ENCODE measurements at regions not wholly inside any gene's neighbourhood (a gene's known extent, or its start where the extent isn't known, plus 50 kb on each side); places are given as distances from the start of the nearest gene placed in this dataset.
"Not testable (repeated sequence)": the region's sequence is repeated elsewhere in the genome, so short reads cannot be mapped to it uniquely, and the experiment has no call there.

DNA sequence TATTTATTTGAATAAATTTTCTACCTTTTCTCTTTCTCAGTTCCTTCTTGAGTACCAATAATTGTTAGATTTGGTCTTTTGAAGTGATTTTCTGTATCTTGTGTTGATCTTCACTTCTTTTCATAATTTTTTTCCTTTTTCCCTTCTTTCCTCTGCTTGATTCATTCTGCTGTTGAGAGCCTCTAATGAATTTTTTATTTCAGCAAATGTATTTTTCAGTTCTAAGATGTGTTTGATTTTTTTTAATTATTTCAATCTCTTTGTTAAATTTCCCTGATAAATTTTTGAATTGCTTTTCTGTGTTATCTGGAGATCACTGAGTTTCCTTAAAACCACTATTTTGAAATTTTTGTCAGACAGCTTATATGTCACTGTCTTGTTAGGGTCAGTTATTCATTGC, 155.4 kb upstream of the IL15 start:
- Histone ChIP-seq H3K4me1 (ENCODE audit: control insufficient read depth, extremely low read depth, insufficient read depth, low read length) (no peaks in the 10 kb centered on the region), H3K4me3 (replicated peaks in 1 of 3; ENCODE audit: insufficient read depth in 1 of 3, low read depth in 1 of 3, low read length in 3 of 3) (no peak overlapping the region), H3K9ac (replicated peaks; ENCODE audit: extremely low read depth, insufficient read depth, low read length) (no peak overlapping the region), H3K9me3 (replicated peaks; ENCODE audit: control insufficient read depth, insufficient read depth, low read length) (no peaks in the 10 kb centered on the region), H3K9me1 (replicated peaks; ENCODE audit: control insufficient read depth, extremely low read depth, insufficient read depth, low read length) (no peaks in the 10 kb centered on the region), H3K79me2 (ENCODE audit: control insufficient read depth, insufficient read depth, low read length) (no peaks in the 10 kb centered on the region), H3K27ac (ENCODE audit: insufficient read depth, low read depth, low read length) (no peak overlapping the region), H3K36me3 (ENCODE audit: control insufficient read depth in 2 of 2, extremely low read depth in 1 of 2, insufficient read depth in 2 of 2, low read length in 2 of 2) (no peaks in the 10 kb centered on the region), H2AFZ (ENCODE audit: low read depth, low read length) (no peak overlapping the region), H4K20me1 (replicated peaks; ENCODE audit: control insufficient read depth, extremely low read depth, insufficient read depth, low read length) (no peaks in the 10 kb centered on the region), H3K27me3 (ENCODE audit: control insufficient read depth in 2 of 2, insufficient read depth in 2 of 2, low read length in 2 of 2) (no peaks in the 10 kb centered on the region), H3K4me2 (ENCODE audit: insufficient read depth, low read length) (no peak overlapping the region)
- intact Hi-C loops (cut with micrococcal nuclease), result no loop called here
- DNase-seq (ENCODE audit: low read depth, low spot score), result no peak
- dilution Hi-C loops (cut with MboI; ENCODE audit: extremely low pct_ligation_motif_present, low sequenced_read_pairs), result no loop called here
- no peak for TF ChIP-seq GATA2 (IDR thresholded peaks at IDR 0.05; ENCODE audit: insufficient read depth, insufficient read length, low read depth, low read length)
- TF ChIP-seq POLR2A (IDR thresholded peaks at IDR 0.05; ENCODE audit: low read depth, low read length), result no peak
- TF ChIP-seq MYC (IDR thresholded peaks at IDR 0.05; ENCODE audit: low read depth, low read length), result no peak
- TF ChIP-seq, protein P1, sequence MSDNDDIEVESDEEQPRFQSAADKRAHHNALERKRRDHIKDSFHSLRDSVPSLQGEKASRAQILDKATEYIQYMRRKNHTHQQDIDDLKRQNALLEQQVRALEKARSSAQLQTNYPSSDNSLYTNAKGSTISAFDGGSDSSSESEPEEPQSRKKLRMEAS (IDR thresholded peaks at IDR 0.05; ENCODE audit: insufficient read depth, insufficient read length), result no peak
- TF ChIP-seq EZH2 (IDR thresholded peaks at IDR 0.05; ENCODE audit: borderline replicate concordance, low read depth, low read length, severe bottlenecking), result no peak
- no peak for TF ChIP-seq JUN (IDR thresholded peaks at IDR 0.05; ENCODE audit: borderline replicate concordance, insufficient read depth, insufficient read length, low read depth)
- no peak for TF ChIP-seq POLR2AphosphoS5 (IDR thresholded peaks at IDR 0.05; ENCODE audit: insufficient read depth, low read depth, low read length)
- no peak for TF ChIP-seq FOS (IDR thresholded peaks at IDR 0.05; ENCODE audit: borderline replicate concordance, insufficient read depth, low read length)
- TF ChIP-seq, protein P2, sequence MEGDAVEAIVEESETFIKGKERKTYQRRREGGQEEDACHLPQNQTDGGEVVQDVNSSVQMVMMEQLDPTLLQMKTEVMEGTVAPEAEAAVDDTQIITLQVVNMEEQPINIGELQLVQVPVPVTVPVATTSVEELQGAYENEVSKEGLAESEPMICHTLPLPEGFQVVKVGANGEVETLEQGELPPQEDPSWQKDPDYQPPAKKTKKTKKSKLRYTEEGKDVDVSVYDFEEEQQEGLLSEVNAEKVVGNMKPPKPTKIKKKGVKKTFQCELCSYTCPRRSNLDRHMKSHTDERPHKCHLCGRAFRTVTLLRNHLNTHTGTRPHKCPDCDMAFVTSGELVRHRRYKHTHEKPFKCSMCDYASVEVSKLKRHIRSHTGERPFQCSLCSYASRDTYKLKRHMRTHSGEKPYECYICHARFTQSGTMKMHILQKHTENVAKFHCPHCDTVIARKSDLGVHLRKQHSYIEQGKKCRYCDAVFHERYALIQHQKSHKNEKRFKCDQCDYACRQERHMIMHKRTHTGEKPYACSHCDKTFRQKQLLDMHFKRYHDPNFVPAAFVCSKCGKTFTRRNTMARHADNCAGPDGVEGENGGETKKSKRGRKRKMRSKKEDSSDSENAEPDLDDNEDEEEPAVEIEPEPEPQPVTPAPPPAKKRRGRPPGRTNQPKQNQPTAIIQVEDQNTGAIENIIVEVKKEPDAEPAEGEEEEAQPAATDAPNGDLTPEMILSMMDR (IDR thresholded peaks at IDR 0.05; ENCODE audit: extremely low read depth in 1 of 2, insufficient read depth in 1 of 2, low read depth in 1 of 2, low read length in 2 of 2), result no peak
- no peak for FAIRE-seq
- BruUV-seq (replicated peaks), result no TSS peak
- POLR2A ChIA-PET, result no interaction called here
- CTCF ChIA-PET, result no interaction called here

DNA sequence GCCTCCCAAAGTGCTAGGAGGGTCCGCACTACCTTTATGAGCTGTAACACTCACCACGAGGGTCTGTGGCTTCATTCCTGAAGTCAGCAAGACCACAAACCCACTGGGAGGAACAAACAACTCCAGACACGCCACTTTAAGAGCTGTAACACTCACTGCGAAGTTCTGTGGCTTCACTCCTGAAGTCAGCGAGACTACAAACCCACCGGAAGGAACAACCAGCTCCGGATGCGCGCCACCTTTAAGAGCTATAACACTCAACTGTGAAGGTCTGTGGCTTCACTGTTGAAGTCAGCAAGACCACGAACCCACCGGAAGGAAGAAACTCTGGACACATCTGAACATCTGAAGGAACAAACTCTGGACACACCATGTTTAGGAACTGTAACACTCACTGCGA, 152.1 kb upstream of the IL15 start:
- H4K20me1 ChIP-seq (replicated peaks; ENCODE audit: control insufficient read depth, extremely low read depth, insufficient read depth, low read length); H3K4me2 ChIP-seq (ENCODE audit: insufficient read depth, low read length); H2AFZ ChIP-seq (ENCODE audit: low read depth, low read length); H3K79me2 ChIP-seq (ENCODE audit: control insufficient read depth, insufficient read depth, low read length); H3K27me3 ChIP-seq (ENCODE audit: control insufficient read depth in 2 of 2, insufficient read depth in 2 of 2, low read length in 2 of 2); BruUV-seq (replicated peaks); H3K27ac ChIP-seq (ENCODE audit: insufficient read depth, low read depth, low read length); H3K9me1 ChIP-seq (replicated peaks; ENCODE audit: control insufficient read depth, extremely low read depth, insufficient read depth, low read length); DNase-seq (ENCODE audit: low read depth, low spot score); dilution Hi-C loops (cut with MboI; ENCODE audit: extremely low pct_ligation_motif_present, low sequenced_read_pairs); FAIRE-seq; H3K36me3 ChIP-seq (ENCODE audit: control insufficient read depth in 2 of 2, extremely low read depth in 1 of 2, insufficient read depth in 2 of 2, low read length in 2 of 2); H3K4me1 ChIP-seq (ENCODE audit: control insufficient read depth, extremely low read depth, insufficient read depth, low read length); intact Hi-C loops (cut with micrococcal nuclease); POLR2A ChIA-PET; H3K4me3 ChIP-seq (replicated peaks in 1 of 3; ENCODE audit: insufficient read depth in 1 of 3, low read depth in 1 of 3, low read length in 3 of 3); H3K9ac ChIP-seq (replicated peaks; ENCODE audit: extremely low read depth, insufficient read depth, low read length); H3K9me3 ChIP-seq (replicated peaks; ENCODE audit: control insufficient read depth, insufficient read depth, low read length): not testable (repeated sequence)
- CTCF ChIA-PET, result interaction anchor here (1.2 to 1.3 kb wide), 2 partner anchors 15 to 77 kb away, joined by 3 to 4 read pairs; no protein-coding TSS in a partner anchor
